Astrocyte (in vitro differentiated cells and primary cell): ENCODE measurements at regions not wholly inside any gene's neighbourhood (a gene's known extent, or its start where the extent isn't known, plus 50 kb on each side); places are given as distances from the start of the nearest gene placed in this dataset.
A peak's percentile ranks its signal among the peaks of the same experiment; 100 is the strongest.

Experiments used
- DNase-seq: peaks from one replicate; pipeline ENCODE4 v3.0.0-alpha.2; 2010; ENCODE audit warnings: low read depth
- FAIRE-seq: peaks from 2 replicates; lab custom pipeline; 2011; peaks lifted over from hg19 to GRCh38; lab: Jason Lieb, UNC
- H2AFZ ChIP-seq: 2 replicates; pipeline ENCODE4 v1.6.0; 2012; ENCODE audit warnings: low read depth, low read length, inconsistent platforms
- H3K27ac ChIP-seq: 2 replicates; pipeline ENCODE4 v1.5.1; 2011; ENCODE audit warnings: low read depth, low read length, inconsistent platforms
- H3K27me3 ChIP-seq: 2 replicates; pipeline ENCODE4 v1.6.0; 2011; ENCODE audit warnings: low read length, inconsistent platforms; ENCODE audit not compliant: insufficient read depth
- H3K36me3 ChIP-seq: 2 replicates; pipeline ENCODE4 v1.5.1; 2011; ENCODE audit warnings: low read length, inconsistent platforms; ENCODE audit not compliant: insufficient read depth
- H3K4me1 ChIP-seq: 2 replicates; pipeline ENCODE4 v1.5.1; 2011; ENCODE audit warnings: low read length, inconsistent platforms; ENCODE audit not compliant: insufficient read depth
- H3K4me2 ChIP-seq: 2 replicates; pipeline ENCODE4 v1.6.0; 2012; ENCODE audit warnings: low read length, inconsistent platforms
- H3K4me3 ChIP-seq: 2 replicates; pipeline ENCODE4 v1.5.1; 2011; ENCODE audit warnings: low read depth, mild to moderate bottlenecking, low read length, inconsistent platforms; ENCODE audit not compliant: insufficient read depth
- H3K79me2 ChIP-seq: 2 replicates; pipeline ENCODE4 v1.6.0; 2012; ENCODE audit warnings: mild to moderate bottlenecking, low read length, inconsistent platforms; ENCODE audit not compliant: insufficient read depth
- H3K9ac ChIP-seq: 2 replicates; pipeline ENCODE4 v1.6.0; 2012; ENCODE audit warnings: mild to moderate bottlenecking, low read length, inconsistent platforms
- H3K9me3 ChIP-seq: 2 replicates; pipeline ENCODE4 v1.5.1; 2012; ENCODE audit warnings: low read depth, mild to moderate bottlenecking, low read length, inconsistent platforms; ENCODE audit not compliant: insufficient read depth
- H4K20me1 ChIP-seq: 2 replicates; pipeline ENCODE4 v1.6.0; 2012; ENCODE audit warnings: low read length, inconsistent platforms; ENCODE audit not compliant: insufficient read depth
- H3K27ac Mint-ChIP-seq: one replicate; pipeline ENCODE4 v1.8.0; 2021; ENCODE audit warnings: mild to moderate bottlenecking, mixed read lengths; ENCODE audit not compliant: unreplicated experiment
- H3K27me3 Mint-ChIP-seq: one replicate; pipeline ENCODE4 v1.8.0; 2021; ENCODE audit warnings: low read depth, mixed read lengths; ENCODE audit not compliant: unreplicated experiment
- H3K36me3 Mint-ChIP-seq: one replicate; pipeline ENCODE4 v1.8.0; 2021; ENCODE audit warnings: low read depth, mixed read lengths; ENCODE audit not compliant: unreplicated experiment
- H3K4me1 Mint-ChIP-seq: one replicate; pipeline ENCODE4 v1.8.0; 2021; ENCODE audit warnings: low read depth, mixed read lengths; ENCODE audit not compliant: unreplicated experiment
- H3K4me3 Mint-ChIP-seq: one replicate; pipeline ENCODE4 v1.8.0; 2021; ENCODE audit warnings: mild to moderate bottlenecking, moderate library complexity, mixed read lengths; ENCODE audit not compliant: unreplicated experiment
- H3K9me3 Mint-ChIP-seq: one replicate; pipeline ENCODE4 v1.8.0; 2021; ENCODE audit warnings: mild to moderate bottlenecking, mixed read lengths; ENCODE audit not compliant: unreplicated experiment
- CTCF ChIP-seq: IDR thresholded peaks from 2 replicates; pipeline ENCODE4 v1.5.1; 2011; ENCODE audit warnings: low read depth, mild to moderate bottlenecking, inconsistent platforms, low read length, moderate library complexity; ENCODE audit not compliant: insufficient read depth
- EZH2 ChIP-seq: IDR thresholded peaks from 2 replicates; pipeline ENCODE4 v1.6.1; 2012; ENCODE audit warnings: mild to moderate bottlenecking, low read length, inconsistent platforms; ENCODE audit not compliant: insufficient read depth

GRCh38 chr5:124865066-124865465, 118.6 kb upstream of the ZNF608 start:
- no peaks in the 10 kb centered on the region for H3K27me3 Mint-ChIP-seq
- no peaks in the 10 kb centered on the region for H3K36me3 Mint-ChIP-seq
- H3K9me3 Mint-ChIP-seq = peaks cover 4% of the 10 kb centered on the region
- no peak overlapping the region for H3K27ac ChIP-seq
- DNase-seq = no peak
- H3K4me1 ChIP-seq = peaks cover 11% of the 10 kb centered on the region
- H3K4me1 Mint-ChIP-seq = peaks cover 35% of the 10 kb centered on the region
- no peaks in the 10 kb centered on the region for H4K20me1 ChIP-seq
- no peak for FAIRE-seq
- H3K4me2 ChIP-seq = no peak overlapping the region
- H3K9ac ChIP-seq = no peak overlapping the region
- H3K9me3 ChIP-seq = no peaks in the 10 kb centered on the region
- TF ChIP-seq CTCF (no peak), EZH2 (no peak)
- H3K27ac Mint-ChIP-seq = no peak overlapping the region
- no peaks in the 10 kb centered on the region for H3K79me2 ChIP-seq
- H3K27me3 ChIP-seq = no peaks in the 10 kb centered on the region
- H3K4me3 ChIP-seq = no peak overlapping the region
- no peak overlapping the region for H2AFZ ChIP-seq
- no peaks in the 10 kb centered on the region for H3K36me3 ChIP-seq
- H3K4me3 Mint-ChIP-seq = no peak overlapping the region

GRCh38 chr5:124865603-124866354, 119.3 kb upstream of the ZNF608 start:
- H3K4me1 Mint-ChIP-seq = peaks cover 31% of the 10 kb centered on the region
- DNase-seq = no peak
- Histone ChIP-seq H3K36me3 (no peaks in the 10 kb centered on the region), H3K4me1 (peaks cover 11% of the 10 kb centered on the region), H3K4me3 (no peak overlapping the region), H3K4me2 (no peak overlapping the region), H4K20me1 (no peaks in the 10 kb centered on the region), H3K27me3 (no peaks in the 10 kb centered on the region), H2AFZ (no peak overlapping the region), H3K9ac (no peak overlapping the region), H3K9me3 (no peaks in the 10 kb centered on the region), H3K27ac (no peak overlapping the region), H3K79me2 (no peaks in the 10 kb centered on the region)
- H3K9me3 Mint-ChIP-seq = peaks cover 4% of the 10 kb centered on the region
- H3K27me3 Mint-ChIP-seq = no peaks in the 10 kb centered on the region
- no peak for FAIRE-seq
- H3K27ac Mint-ChIP-seq = peak overlapping the region; percentile 85
- H3K36me3 Mint-ChIP-seq = no peaks in the 10 kb centered on the region
- H3K4me3 Mint-ChIP-seq = no peak overlapping the region
- no peak for TF ChIP-seq EZH2
- no peak for TF ChIP-seq CTCF
